Esophagus muscularis mucosa (tissue), 4 donors: ENCODE measurements at regions not wholly inside any gene's neighbourhood (a gene's known extent, or its start where the extent isn't known, plus 50 kb on each side); places are given as distances from the start of the nearest gene placed in this dataset.

ENCODE experiments used
- DNase-seq: peaks from one replicate; pipeline ENCODE4 v3.0.0-alpha.2; 2017; ENCODE audit errors: extremely low spot score
- H3K27ac ChIP-seq, 4 donors: fragments of 200-600 bp; sonication (generic); replicated peaks in 1 of 4; 1 replicate in 3 of 4; 2 replicates in 1 of 4; pipeline ENCODE4 v1.5.1; 2016 to 2019; ENCODE audit warnings: mild to moderate bottlenecking in 1 of 4
- H3K27me3 ChIP-seq, 4 donors: fragments of 200-600 bp; sonication (generic); one replicate each; pipeline versions ENCODE4 v1.5.1 to v1.6.0; 2016 to 2019
- H3K36me3 ChIP-seq, 4 donors: fragments of 200-600 bp; sonication (generic); one replicate each; pipeline ENCODE4 v1.5.1; 2016 to 2019
- H3K4me1 ChIP-seq, 4 donors: fragments of 200-600 bp; sonication (generic); one replicate each; pipeline ENCODE4 v1.5.1; 2016 to 2019
- H3K4me3 ChIP-seq, 4 donors: fragments of 200-600 bp; sonication (generic); 1 replicate in 2 of 4; 2 replicates in 2 of 4; pipeline ENCODE4 v1.5.1; 2016 to 2019; ENCODE audit warnings: mild to moderate bottlenecking in 4 of 4, moderate library complexity in 1 of 4
- H3K9me3 ChIP-seq, 4 donors: fragments of 200-600 bp; sonication (generic); 1 replicate in 3 of 4; 2 replicates in 1 of 4; pipeline ENCODE4 v1.5.1; 2016 to 2019
- EP300 ChIP-seq: sonication (generic); formaldehyde crosslinking; IDR thresholded peaks from one replicate; pipeline ENCODE4 v1.6.1; 2017; ENCODE audit warnings: antibody characterized with exemption
- POLR2A ChIP-seq: fragments of 450-650 bp; IDR thresholded peaks from one replicate; pipeline ENCODE4 v1.6.1; 2017; ENCODE audit warnings: antibody characterized with exemption, moderate library complexity, mild to moderate bottlenecking, low read depth
- POLR2AphosphoS5 ChIP-seq, 2 donors: sonication (generic); formaldehyde crosslinking; IDR thresholded peaks; one replicate each; pipeline ENCODE4 v1.6.1; 2017; ENCODE audit warnings: antibody characterized with exemption in 2 of 2
- WGBS: methylation state at CpG from one replicate; pipeline ENCODE4 v1.1.5; 2018; 5-methylcytosine and 5-hydroxymethylcytosine counted together
- intact Hi-C: fragments of 100-400 bp; cut with DNase I; formaldehyde crosslinking; loops from one replicate; pipeline ENCODE4 v1.15.1; 2023
- TF ChIP-seq, protein P1 (sequence below), 3 experiments: fragments of 200-600 bp in 2 of 3; fragments of 450-650 bp in 1 of 3; sonication (generic) in 2 of 3; IDR thresholded peaks; one replicate each; pipeline ENCODE4 v1.5.1; 2017 to 2019; ENCODE audit warnings: antibody characterized with exemption in 3 of 3, mild to moderate bottlenecking in 2 of 3, moderate library complexity in 1 of 3

GRCh38 chr2:236434593-236434992 is 135.0 kb upstream of the ACKR3 start:
- no peaks in the 10 kb centered on the region for H3K4me1 ChIP-seq
- no peaks in the 10 kb centered on the region for H3K36me3 ChIP-seq
- no peak overlapping the region for H3K4me3 ChIP-seq
- no peak for DNase-seq
- intact Hi-C loops = no loop called here
- no peaks in the 10 kb centered on the region for H3K9me3 ChIP-seq
- TF ChIP-seq POLR2A (no peak), POLR2AphosphoS5 (IDR thresholded peaks at IDR 0.05) (no peak), EP300 (no peak)
- TF ChIP-seq, protein P1, sequence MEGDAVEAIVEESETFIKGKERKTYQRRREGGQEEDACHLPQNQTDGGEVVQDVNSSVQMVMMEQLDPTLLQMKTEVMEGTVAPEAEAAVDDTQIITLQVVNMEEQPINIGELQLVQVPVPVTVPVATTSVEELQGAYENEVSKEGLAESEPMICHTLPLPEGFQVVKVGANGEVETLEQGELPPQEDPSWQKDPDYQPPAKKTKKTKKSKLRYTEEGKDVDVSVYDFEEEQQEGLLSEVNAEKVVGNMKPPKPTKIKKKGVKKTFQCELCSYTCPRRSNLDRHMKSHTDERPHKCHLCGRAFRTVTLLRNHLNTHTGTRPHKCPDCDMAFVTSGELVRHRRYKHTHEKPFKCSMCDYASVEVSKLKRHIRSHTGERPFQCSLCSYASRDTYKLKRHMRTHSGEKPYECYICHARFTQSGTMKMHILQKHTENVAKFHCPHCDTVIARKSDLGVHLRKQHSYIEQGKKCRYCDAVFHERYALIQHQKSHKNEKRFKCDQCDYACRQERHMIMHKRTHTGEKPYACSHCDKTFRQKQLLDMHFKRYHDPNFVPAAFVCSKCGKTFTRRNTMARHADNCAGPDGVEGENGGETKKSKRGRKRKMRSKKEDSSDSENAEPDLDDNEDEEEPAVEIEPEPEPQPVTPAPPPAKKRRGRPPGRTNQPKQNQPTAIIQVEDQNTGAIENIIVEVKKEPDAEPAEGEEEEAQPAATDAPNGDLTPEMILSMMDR (IDR thresholded peaks at IDR 0.05) = no peak
- 82% methylated on average over 3 of the region's 3 CpGs for WGBS
- H3K27ac ChIP-seq = no peak overlapping the region
- peaks cover 0 to 7% (median 0%) of the 10 kb centered on the region in 4 donors for H3K27me3 ChIP-seq

DNA sequence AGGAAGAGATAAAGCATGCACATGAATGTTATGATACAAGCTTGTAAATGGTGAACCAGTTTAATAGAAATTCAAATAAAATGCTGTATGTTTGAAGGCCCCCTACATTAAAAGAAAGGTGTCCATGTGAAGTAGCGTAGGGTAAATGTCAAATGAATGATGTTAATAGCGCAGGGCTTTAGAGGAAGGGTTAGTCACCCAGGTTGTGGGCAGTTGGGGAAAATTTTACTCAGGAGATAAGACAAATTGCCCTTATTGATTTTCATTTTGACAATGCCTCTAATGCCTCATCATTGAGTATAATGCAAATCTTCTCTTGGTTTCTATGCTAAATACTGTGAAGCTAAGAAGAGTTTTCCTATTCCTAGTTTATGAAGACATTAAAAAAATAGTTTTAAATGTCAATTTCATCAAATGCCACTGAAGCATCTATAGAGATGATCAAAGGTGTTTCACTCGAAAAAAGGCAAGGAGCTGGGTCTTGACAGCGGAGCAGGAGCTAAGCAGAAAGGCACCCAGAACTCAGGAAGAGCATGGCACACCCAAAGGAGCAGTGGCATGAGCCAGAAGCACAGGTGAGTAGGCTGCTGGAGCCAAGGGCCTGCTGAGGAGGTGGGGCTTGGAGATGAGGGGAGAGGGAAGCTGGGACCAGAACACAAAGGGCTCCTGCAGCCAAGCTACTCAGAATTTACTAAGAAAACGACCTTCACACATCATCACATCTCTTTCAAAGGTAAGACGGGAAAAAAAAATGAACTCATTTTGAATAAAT is 129.3 kb upstream of the ACKR3 start:
- WGBS = 78% methylated on average over 6 of the region's 6 CpGs
- H3K4me1 ChIP-seq = no peaks in the 10 kb centered on the region
- DNase-seq = no peak

GRCh38 chr2:236444187-236444586 is 125.4 kb upstream of the ACKR3 start:
- TF ChIP-seq POLR2AphosphoS5 (IDR thresholded peaks at IDR 0.05) (no peak), EP300 (no peak), POLR2A (no peak)
- TF ChIP-seq, protein P1 (IDR thresholded peaks at IDR 0.05) = no peak
- Histone ChIP-seq H3K27ac (no peak overlapping the region), H3K36me3 (no peaks in the 10 kb centered on the region), H3K27me3 (no peaks in the 10 kb centered on the region), H3K4me1 (no peaks in the 10 kb centered on the region), H3K4me3 (no peak overlapping the region), H3K9me3 (no peaks in the 10 kb centered on the region)
- intact Hi-C loops = no loop called here
- WGBS = 87% methylated on average over 3 of the region's 3 CpGs
- no peak for DNase-seq

More for the DNA sequence above, 129.3 kb upstream of the ACKR3 start:
- no peak for TF ChIP-seq POLR2A
- TF ChIP-seq, protein P1 (IDR thresholded peaks at IDR 0.05) = no peak
- TF ChIP-seq POLR2AphosphoS5 (IDR thresholded peaks at IDR 0.05) = no peak
- no peak for TF ChIP-seq EP300
- H3K36me3 ChIP-seq = no peaks in the 10 kb centered on the region
- H3K9me3 ChIP-seq = no peaks in the 10 kb centered on the region
- no peak overlapping the region for H3K27ac ChIP-seq
- no peaks in the 10 kb centered on the region for H3K27me3 ChIP-seq
- intact Hi-C loops = no loop called here
- H3K4me3 ChIP-seq = no peak overlapping the region

- H3K4me3 ChIP-seq = no peak overlapping the region
- TF ChIP-seq, protein P1 (IDR thresholded peaks at IDR 0.05) = no peak
- TF ChIP-seq POLR2A = no peak
- TF ChIP-seq EP300 = no peak
- TF ChIP-seq POLR2AphosphoS5 (IDR thresholded peaks at IDR 0.05) = no peak
- H3K27me3 ChIP-seq = no peaks in the 10 kb centered on the region
- no peaks in the 10 kb centered on the region for H3K9me3 ChIP-seq
- no peaks in the 10 kb centered on the region for H3K4me1 ChIP-seq
- WGBS = 86% methylated on average over 2 of the region's 2 CpGs
- no peak for DNase-seq
- no peak overlapping the region for H3K27ac ChIP-seq
- intact Hi-C loops = no loop called here
- H3K36me3 ChIP-seq = no peaks in the 10 kb centered on the region
Measured at GRCh38 chr2:236445678-236446077, 123.9 kb upstream of the ACKR3 start.

DNA sequence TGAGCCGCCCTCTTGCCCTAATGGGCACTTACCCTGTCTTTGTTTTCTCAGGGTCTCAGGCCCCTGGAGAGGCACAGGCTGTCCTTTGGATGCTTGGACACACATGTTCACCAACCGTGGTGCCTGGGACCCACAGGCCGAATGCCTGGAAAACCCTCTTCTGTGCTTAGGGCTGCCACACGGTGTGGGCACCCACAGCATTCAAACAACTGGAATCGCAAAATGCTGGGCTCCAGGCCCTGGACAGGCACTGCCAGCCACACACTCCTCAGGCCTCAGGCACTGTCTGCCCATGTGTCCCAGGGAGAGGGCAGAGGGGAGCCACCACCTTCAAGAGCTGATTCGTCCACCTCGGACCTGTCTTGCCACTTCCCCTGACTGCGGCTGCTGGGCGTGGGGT is 123.1 kb upstream of the ACKR3 start:
- H3K4me3 ChIP-seq = no peak overlapping the region
- H3K36me3 ChIP-seq = no peaks in the 10 kb centered on the region
- DNase-seq = no peak
- H3K4me1 ChIP-seq = no peaks in the 10 kb centered on the region
- H3K27me3 ChIP-seq = peaks cover 0 to under 1% (median 0%) of the 10 kb centered on the region in 4 donors
- 95% methylated on average over 7 of the region's 9 CpGs for WGBS
- H3K9me3 ChIP-seq = no peaks in the 10 kb centered on the region
- no peak overlapping the region for H3K27ac ChIP-seq
- intact Hi-C loops = no loop called here
- no peak for TF ChIP-seq POLR2A
- TF ChIP-seq EP300 = no peak
- no peak for TF ChIP-seq POLR2AphosphoS5 (IDR thresholded peaks at IDR 0.05)
- TF ChIP-seq, protein P1 (IDR thresholded peaks at IDR 0.05) = no peak
